HPDE6-E6E7 (cell line): ENCODE measurements at regions not wholly inside any gene's neighbourhood (a gene's known extent, or its start where the extent isn't known, plus 50 kb on each side); places are given as distances from the start of the nearest gene placed in this dataset.

Experiments
- DNase-seq: peaks from one replicate; pipeline ENCODE4 v3.0.0; 2011; ENCODE audit warnings: missing footprints; ENCODE audit errors: extremely low spot score

DNA sequence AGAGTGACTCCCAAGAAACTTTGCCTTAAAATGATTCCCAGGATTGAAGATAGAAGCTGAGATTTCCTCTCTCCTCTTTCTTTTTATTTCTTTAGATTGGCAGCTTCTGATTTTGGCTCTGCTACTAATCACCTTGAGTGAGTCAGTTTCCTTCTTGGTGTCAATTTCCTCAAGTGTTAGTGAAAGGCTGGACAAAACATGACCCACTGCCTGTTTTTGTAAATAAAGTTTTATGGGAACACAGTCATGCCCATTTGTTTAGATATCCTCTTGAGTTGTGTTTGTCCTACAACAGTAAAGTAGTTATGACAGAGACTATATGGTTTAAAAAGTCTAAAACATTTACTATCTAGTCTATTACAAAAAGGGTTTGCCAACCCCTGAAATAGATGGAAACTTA is 227.2 kb upstream of the TBX3 start:
- DNase-seq: no peak

DNA sequence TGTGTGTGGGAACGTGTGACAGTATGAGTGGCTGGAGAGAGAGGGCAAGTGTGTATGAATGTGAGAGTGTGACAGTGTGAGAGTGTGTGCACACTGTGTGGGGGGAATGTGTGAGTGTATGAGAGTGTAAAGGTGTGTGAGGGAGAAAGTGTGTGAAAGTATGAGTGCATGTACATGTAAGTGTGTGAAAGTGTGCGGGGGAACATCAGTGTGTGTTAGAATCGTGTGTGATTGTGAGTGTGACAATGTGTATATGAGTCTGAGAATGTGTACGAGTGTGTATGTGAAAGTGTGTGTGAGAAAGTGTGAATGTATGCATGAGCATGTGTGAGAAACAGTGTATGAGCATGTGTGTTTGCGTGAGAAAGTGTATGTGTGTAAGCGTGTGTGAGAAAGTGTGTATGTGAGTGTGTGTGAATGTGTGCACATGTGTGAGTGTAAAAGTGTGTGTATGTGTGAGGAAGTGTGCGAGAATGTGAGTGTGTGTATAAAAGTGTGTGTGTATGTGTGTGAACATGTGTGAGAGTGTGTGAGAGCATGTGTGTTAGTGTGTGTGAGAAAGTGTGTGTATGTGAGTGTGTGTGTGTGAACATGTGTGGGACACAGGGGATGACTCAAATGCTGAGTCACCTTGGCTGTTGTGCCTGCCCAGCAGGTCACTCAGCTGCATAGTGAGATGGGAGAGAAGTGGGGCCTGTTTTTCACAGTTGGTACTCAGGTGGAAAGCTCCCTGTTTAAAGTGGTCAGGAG is 220.5 kb upstream of the TBX3 start:
- no peak for DNase-seq

DNA sequence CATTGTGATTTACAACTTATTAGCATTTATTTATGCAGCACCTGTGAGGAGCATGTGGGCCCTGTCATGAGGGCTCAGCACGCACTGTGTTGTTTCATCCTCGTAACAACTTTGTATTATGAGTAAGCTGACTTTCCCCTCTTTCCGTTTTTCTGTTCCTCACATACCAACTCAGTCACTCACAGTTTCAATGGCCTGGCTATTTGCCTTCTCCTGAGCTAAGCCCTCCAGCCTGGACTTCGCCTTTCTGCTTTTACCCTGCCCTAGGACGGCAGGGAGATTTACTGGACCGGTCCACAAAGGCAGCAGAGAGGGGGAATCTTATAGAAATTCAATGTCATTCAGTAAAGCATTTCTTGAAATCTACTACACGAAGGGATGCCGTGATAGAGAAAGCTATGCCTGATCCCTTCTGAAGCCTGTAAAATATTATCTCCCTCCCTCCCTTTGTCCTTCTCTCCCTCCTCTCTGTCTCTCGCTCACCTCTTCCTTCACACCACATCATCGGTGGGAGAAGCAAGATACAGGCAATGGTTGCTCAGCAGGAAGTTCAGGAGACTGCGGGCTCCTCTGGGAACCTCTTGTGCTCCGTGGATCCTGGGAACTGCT is 219.2 kb upstream of the TBX3 start:
- DNase-seq: no peak

DNA sequence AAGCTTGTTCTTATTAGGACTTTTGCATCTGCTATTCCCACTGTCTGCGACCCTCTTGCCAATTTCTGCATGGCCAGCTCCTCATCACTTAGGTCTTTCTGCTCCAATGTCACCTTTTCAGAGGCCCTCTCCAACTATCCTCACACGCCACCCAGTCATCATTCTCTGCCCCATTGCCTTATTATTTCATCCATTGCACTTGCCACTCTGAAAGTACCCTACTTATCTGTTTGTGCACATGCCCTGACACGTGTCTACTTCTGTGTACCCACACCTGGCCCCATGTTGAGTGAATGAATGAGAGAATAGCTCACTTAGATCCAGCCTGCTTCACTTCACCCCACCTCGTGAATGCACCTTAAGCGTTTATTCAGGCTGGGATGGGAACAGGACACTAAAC is 218.7 kb upstream of the TBX3 start:
- no peak for DNase-seq

DNA sequence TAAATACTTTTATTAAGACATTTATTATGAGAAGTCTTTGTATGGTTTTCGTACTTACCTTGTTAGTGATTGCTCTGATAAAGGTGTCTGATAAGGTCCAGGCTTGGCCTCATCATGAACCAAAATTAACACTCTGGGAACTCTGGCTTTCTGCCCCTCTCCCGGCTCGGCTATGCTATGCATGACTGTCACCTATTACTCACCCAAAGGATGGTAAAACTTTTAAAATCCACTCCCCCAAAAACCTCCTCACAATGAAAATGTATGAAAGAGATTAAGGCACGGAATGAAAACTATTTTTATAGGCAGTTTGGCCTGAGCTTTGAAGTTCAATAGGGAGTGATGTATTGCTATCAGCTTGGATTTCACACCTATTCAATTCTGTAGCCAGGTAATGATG is 217.3 kb upstream of the TBX3 start:
- no peak for DNase-seq

DNA sequence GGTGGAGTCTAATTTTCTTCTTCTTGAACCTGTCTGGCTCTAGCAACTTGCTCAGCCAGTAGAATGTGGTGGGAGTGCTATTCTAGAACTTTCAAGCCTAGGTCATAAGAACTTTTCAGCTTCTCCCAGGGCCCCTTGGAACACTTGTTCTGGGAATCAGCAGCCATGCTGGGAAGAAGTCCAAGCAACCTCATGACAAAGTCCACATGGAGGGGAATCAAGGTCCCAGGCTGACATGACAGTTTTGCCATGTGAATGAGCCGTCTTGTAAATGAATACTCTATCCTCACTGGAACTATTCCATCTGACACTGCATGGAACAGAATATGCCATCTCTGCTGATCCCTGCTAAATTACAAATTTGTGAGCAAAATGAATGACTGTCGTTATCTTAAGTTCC is 214.2 kb upstream of the TBX3 start:
- DNase-seq: no peak

DNA sequence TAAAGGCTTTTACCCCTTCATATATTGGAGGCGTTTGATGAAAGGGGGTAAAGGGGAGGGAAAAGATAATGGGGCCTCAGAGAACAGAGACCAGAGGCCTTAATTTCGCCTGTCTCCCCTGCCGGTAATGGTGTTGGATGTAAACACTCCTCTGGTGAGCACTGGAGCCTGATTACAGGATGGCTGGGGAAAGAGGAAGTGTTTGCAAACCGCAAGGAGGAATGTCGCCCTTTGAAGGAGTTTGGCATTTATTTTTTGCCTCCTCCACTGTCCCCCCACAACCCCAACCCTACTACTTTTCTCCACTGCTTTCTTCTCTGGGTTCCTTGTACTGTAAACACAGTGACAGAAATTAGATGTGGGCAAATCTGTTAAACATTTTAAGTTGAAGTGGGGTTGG is 211.9 kb upstream of the TBX3 start:
- DNase-seq: no peak

DNA sequence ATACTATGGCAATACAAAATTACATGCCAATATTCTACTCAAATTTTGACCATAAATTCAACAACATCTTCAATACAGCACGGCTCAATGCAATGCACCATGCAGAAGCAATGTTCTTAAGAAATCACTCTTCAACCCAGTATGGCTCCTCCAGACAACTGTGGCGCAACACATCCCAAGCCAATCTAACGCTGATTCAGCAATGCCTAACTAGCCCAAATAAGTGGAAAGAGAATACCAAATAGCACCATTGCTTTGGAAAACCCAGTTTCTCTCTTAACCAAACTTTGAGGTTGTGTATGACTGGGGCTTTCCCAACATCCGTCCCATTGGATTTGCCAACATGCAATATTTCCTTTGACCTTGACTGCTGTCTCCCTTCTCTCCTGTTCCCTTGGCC is 211.1 kb upstream of the TBX3 start:
- no peak for DNase-seq

DNA sequence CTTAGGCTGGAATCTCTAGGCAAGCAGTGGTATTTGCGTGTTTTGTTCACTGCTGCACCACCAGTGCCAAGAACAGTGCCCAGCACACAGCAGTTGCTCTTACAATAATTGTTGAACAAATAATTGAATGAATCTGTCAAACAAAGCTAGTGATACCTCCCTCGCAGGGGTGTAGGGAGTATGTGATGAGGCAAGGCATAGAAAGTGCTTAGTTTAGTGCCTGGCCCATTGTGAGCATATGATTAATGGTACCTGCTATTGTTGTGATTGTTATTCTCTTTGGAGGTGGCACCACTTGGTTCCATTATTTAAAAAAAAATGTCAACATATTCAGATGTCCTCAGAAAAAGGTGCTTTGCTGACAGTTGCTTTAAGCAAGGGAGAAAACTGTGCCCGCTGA is 210.1 kb upstream of the TBX3 start:
- DNase-seq: no peak

DNA sequence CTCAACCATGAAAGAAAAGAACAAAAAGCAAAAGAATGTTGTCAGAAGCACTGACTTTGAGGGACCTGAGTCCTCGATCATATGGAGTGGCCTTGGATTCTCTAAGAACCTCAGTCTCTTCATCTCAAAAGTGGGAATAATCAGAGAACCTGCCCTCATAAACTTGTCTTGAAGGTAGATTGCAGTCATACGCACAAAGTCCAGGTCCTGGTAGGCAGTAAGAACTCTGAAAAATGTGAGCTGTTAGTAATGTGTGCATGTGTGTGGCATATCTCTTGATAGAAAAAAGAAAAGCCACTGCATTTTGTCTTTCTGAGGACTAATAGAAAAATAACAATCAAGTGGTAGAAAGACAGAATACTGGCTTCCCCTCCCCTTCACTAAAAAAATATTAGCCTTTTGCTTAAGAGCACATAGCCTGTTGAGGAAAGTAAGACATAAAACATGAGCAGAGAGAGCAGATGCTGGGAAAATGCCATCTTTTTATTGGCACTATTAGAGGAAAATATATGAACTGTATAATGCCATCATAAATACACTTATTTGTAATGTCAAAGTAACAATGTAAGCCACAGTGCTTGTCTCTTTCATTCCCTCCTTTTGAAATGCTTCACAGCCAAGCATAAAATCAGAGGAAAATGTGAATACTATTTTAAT is 205.1 kb upstream of the TBX3 start:
- DNase-seq: no peak

DNA sequence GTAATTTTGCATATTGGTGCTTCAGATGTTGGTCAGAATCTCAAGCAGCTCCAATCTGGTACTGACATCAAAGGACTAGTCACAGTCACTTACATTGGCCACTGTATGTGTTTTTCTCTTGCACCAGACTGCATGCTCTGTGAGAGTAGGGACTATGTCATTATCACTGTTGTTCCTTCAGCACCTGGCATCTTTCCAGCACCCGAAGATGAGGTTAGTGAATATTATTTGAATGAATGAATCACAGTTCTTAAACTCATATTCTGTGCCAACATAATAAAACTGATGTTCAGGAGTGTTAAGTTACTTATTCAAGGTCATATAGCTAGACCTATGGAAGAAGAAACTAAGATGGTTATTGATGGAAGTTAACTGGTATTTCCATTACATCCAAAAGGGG is 204.5 kb upstream of the TBX3 start:
- no peak for DNase-seq

DNA sequence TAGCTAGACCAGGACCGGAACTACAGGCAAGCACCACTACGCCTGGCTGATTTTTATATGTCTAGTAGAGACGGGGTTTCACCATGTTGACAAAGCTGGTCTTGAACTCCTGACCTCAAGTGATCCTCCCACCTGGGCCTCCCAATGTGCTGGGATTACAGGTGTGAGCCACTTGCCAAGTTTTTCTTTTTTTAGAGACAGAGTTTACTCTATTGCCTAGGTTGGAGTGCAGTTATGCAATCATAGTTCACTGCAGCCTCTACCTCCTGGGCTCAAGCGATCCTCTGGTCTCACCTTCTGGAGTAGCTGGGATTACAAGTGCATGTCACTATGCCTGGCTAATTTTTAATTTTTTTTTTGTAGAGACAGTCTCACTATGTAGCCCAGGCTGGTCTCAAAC is 201.5 kb upstream of the TBX3 start:
- DNase-seq: no peak

DNA sequence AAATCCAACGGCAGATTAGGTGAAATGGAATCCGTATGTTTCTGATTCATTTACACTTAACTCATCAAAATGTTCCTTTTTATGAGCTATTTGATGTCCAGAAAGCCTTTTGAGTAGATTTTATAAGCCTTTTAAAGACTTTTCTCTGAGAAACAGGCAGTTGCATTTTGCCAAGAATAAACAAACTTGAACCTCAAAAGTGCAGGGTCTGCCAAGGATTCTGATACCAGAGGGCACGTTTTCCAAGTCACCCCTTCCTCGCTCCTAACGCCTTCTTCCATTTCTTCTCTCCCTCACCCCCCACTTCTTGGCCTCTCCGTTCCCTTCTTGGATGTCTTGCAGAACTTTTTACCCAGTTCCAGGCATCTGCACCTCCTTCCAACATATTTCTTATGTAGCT is 200.6 kb upstream of the TBX3 start:
- no peak for DNase-seq

DNA sequence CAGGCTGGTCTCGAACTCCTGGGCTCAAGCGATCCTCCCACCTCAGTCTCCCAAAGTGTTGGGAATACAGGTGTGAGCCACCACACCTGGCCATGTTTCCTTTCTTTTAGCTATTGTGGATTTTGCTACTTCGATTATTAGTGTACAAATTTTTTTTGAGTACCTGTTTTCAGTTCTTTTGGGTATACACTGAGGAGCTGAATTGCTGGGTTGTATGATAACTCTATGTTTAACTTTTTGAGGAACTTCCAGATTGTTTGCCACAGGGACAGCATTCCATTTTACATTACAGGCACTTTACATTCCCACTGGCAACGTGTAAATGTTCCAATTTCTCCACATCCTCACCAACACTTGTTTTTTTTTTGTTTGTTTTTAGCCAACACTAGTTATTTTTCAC is 198.1 kb upstream of the TBX3 start:
- no peak for DNase-seq

DNA sequence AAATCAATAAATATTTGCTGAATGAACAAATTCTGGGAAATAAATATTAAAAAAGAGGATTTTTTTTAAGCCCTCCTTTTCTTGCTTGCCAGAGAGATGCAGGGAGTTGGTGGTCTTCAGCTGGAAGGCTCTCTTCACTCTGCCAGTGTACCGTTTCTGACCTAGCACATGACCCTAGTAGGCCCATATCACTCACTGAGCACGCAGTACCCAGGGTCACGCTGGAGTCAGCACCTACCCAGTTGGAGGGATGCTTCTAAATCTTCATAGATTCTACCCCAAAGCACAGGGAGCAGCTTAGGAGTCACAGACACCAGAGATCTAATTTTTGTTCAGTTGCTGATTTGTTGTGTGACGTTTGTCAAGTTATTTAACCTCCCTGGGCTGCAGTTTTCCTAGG is 195.4 kb upstream of the TBX3 start:
- DNase-seq: no peak

DNA sequence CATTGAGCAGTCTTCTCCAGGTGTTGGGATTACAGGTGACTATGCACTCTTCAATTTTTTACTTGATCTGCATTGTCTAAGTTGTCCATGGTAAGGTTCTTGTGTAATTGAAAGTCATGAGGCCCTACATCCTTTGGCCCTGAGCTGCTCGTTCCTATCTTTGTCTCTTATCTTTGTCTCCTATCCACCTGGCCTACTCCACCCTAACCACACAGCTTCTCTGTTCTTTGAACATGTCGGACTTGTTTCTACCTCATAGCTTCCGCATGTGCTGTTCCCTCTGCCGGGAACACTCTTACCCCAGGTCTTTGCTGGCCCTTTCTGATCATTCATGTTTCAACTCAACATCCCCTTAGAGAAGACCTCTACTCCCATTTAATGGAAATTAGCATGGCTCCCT is 194.8 kb upstream of the TBX3 start:
- no peak for DNase-seq

DNA sequence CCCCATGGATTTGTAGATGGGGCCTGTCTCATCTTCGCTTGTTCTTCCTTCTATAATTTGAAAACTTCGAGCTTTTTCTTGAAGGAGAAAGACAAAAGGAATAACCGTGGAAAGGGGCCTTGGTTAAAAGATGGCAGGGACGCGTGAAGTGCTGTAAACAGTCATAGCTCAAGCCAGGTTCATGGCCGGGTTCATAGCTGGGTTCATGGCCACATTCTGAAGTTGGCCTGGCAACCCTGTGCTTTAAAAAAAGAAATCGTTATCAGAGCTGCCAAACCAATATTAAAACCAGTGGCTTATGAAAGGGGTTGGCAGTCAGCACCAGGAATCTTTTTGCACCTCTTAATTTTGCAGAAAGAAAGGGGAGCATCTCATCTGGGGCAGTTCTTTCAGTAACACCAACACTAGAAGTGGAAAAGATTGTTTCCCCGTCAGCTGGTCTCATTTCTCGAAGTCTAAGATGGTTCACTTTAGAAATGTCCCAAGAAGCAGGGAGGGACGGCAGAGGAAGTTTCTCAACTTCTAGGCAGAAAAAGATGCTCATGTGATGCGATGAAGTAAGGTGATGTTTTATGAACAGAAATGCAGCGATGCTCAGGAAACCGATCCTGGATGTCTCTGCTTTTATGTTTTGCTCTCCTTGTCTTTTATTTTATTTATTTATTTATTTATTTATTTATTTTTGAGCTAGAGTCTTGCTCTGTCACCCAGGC is 193.1 kb upstream of the TBX3 start:
- DNase-seq: no peak

DNA sequence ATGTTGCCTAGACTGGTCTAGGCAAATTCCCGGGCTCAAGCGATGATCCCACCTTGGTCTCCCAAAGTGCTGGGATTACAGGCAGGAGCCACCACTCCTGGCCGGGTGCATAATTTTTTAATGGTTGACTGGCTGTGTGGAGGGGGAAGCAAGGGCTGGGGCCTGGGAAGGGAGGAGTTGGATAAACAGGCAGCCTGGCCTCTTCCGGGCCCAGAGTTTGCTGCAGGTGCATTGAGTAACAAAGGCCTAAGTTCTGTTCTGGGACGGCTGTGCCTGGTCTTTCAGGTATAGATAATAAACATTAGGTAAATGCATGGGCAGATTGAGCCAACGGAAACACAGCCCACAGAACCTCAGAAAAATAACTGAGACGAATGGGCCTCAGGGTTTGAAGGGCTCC is 191.3 kb upstream of the TBX3 start:
- DNase-seq: no peak

DNA sequence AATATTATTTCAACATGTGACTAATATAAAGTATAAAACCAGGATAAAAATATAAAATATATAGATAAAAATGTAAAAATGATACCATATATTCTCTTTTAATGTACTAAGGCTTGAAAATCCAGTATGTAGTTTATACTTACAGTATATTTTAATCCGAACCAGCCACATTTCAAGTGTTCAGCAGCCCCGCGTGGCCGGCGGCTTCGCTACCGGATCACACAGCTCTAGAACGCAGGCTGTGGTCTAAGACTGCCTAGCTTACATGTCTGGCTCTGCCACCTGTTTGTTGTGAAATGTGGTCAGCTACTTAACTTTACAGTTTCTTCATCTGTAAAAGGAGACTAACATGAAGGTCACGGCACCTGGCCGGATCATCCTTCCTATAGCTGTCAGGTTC is 189.7 kb upstream of the TBX3 start:
- no peak for DNase-seq

DNA sequence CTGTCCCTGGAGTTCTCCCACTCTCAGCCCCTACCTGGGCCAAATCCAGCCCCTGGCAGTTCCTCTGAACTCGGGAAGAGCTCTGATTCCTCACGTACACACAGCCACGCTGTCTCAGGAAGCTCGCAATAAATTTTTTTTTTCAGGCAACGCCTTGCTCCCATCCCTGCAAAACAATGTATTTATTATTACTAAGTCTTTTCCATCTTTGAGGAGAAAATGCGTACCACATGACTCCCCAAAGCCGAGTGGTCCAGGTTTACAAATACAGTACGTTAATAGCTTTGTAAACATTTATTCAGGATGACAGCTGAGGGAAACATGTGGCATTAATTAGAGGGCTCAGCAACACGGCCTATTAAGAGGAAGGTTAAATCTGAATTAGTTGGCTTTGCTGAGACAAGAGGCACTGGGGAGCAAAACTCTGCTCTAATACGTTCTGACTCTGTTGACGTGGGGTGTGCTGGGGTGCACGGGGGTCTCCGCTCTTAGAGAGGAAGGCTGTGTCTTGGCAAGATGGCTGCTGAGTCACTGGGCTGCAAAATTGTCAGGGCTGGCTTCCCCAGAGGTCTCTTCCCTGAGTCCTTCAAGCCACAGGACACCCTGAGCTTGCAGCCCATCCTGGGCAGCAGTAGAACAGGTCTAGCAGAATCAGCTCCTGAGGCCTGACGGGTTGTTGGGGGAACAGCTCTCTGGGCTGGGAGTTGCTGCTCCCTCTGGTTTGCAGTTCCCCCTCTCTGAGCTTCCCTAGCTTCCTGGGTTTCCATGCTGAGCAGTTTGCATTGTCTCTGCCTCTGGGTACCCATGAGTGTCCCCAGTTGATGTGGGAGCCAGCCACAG is 185.2 kb upstream of the TBX3 start:
- no peak for DNase-seq

DNA sequence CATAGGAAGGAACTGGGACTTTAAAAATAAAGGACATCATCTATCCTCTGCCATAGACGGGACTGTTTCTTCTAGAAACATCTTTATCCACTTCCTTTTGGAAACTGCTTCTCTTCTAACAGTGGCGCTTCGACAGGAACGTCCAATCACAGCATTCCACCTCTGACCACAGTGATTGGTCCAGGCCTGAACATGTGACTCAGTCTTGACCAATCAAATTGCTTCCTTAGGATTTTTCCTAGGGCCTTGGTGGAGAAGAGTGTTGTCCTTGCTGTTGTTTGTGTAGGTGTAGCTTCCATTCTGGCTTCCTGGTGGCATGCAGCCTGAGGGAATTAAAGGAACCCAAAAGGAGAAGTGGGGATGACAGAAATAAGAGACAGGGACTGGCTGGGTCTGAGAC is 182.4 kb upstream of the TBX3 start:
- DNase-seq: no peak
